Fibroblast of lung (primary cell): ENCODE measurements at regions not wholly inside any gene's neighbourhood (a gene's known extent, or its start where the extent isn't known, plus 50 kb on each side); places are given as distances from the start of the nearest gene placed in this dataset.

Experiments
- CTCF ChIP-seq, 2 donors: IDR thresholded peaks in 1 of 2; conservative IDR thresholded peaks in 1 of 2; 1 replicate in 1 of 2; 2 replicates in 1 of 2; pipeline ENCODE4 v1.5.1; 2011 to 2012; ENCODE audit warnings: low read length in 2 of 2, control low read depth in 1 of 2, inconsistent platforms in 1 of 2, low read depth in 1 of 2, mild to moderate bottlenecking in 1 of 2
- EZH2 ChIP-seq: IDR thresholded peaks from 2 replicates; pipeline ENCODE4 v1.5.1; 2012; ENCODE audit warnings: low read length, control low read depth, mild to moderate bottlenecking; ENCODE audit errors: missing control alignments

GRCh38 chr11:38693306-38693705 lies 2095.3 kb upstream of the RAG2 start:
- TF ChIP-seq CTCF (conservative IDR thresholded peaks at IDR 0.05 in 1 of 2, IDR thresholded peaks at IDR 0.05 in 1 of 2; ENCODE audit: low read depth in 1 of 2, low read length in 2 of 2) = no peak
- no peak for TF ChIP-seq EZH2
